ENCODE measurements at regions not wholly inside any gene's neighbourhood (a gene's known extent, or its start where the extent isn't known, plus 50 kb on each side); places are given as distances from the start of the nearest gene placed in this dataset.

GRCh38 chr16:75928295-75928694 is 202.0 kb upstream of the CPHXL start:
- Histone ChIP-seq H3K4me3 (no peak overlapping the region), H3K27me3 (no peaks in the 10 kb centered on the region), H3K27ac (no peak overlapping the region), H3K36me3 (no peaks in the 10 kb centered on the region), H3K9me3 (no peaks in the 10 kb centered on the region), H3K4me1 (no peaks in the 10 kb centered on the region)
- 80 to 82% methylated on average over 1 of the region's 1 CpG for WGBS, 2 donors (ENCODE audit: low coverage in 1 of 2)
- TF ChIP-seq EP300 (IDR thresholded peaks at IDR 0.05; ENCODE audit: low read depth) (no peak), POLR2AphosphoS5 (IDR thresholded peaks at IDR 0.05) (no peak), POLR2A (IDR thresholded peaks at IDR 0.05) (no peak), CTCF (IDR thresholded peaks at IDR 0.05) (no peak)
- in situ Hi-C loops (cut with MboI; ENCODE audit: low pct_ligation_motif_present in 1 of 4, low pct_unique_long_range_greater_than_20kb in 1 of 4, low sequenced_read_pairs in 3 of 4), result no loop called here
- DNase-seq, result no peak
- intact Hi-C loops (cut with DNase I; ENCODE audit: low total_unique reads), result no loop called here

- Histone ChIP-seq H3K4me1 (no peaks in the 10 kb centered on the region), H3K36me3 (no peaks in the 10 kb centered on the region), H3K27me3 (no peaks in the 10 kb centered on the region), H3K27ac (no peak overlapping the region), H3K9me3 (no peaks in the 10 kb centered on the region), H3K4me3 (no peak overlapping the region)
- in situ Hi-C loops (cut with MboI; ENCODE audit: low pct_ligation_motif_present in 1 of 4, low pct_unique_long_range_greater_than_20kb in 1 of 4, low sequenced_read_pairs in 3 of 4) (no loop called here), intact Hi-C loops (cut with DNase I; ENCODE audit: low total_unique reads) (no loop called here)
- no peak for DNase-seq
- no peak for TF ChIP-seq CTCF (IDR thresholded peaks at IDR 0.05)
- no peak for TF ChIP-seq POLR2AphosphoS5 (IDR thresholded peaks at IDR 0.05)
- no peak for TF ChIP-seq EP300 (IDR thresholded peaks at IDR 0.05; ENCODE audit: low read depth)
- no peak for TF ChIP-seq POLR2A (IDR thresholded peaks at IDR 0.05)
- 60 to 71% methylated on average over 1 of the region's 1 CpG for WGBS, 2 donors (ENCODE audit: low coverage in 1 of 2)
These were observed 202.8 kb upstream of the CPHXL start for GRCh38 chr16:75929046-75929445.

- no peak for DNase-seq
- TF ChIP-seq POLR2AphosphoS5 (IDR thresholded peaks at IDR 0.05), result no peak
- Histone ChIP-seq H3K4me1 (no peaks in the 10 kb centered on the region), H3K36me3 (no peaks in the 10 kb centered on the region), H3K9me3 (no peaks in the 10 kb centered on the region), H3K4me3 (no peak overlapping the region), H3K27ac (no peak overlapping the region), H3K27me3 (no peaks in the 10 kb centered on the region)
- WGBS, 2 donors (ENCODE audit: low coverage in 1 of 2), result 32 to 33% methylated on average over 1 of the region's 1 CpG
- in situ Hi-C loops (cut with MboI; ENCODE audit: low pct_ligation_motif_present in 1 of 4, low pct_unique_long_range_greater_than_20kb in 1 of 4, low sequenced_read_pairs in 3 of 4) (no loop called here), intact Hi-C loops (cut with DNase I; ENCODE audit: low total_unique reads) (no loop called here)
These were observed 204.8 kb upstream of the CPHXL start for GRCh38 chr16:75931043-75931442.

- Histone ChIP-seq H3K9me3 (no peaks in the 10 kb centered on the region), H3K4me3 (no peak overlapping the region), H3K36me3 (no peaks in the 10 kb centered on the region), H3K27ac (no peak overlapping the region), H3K27me3 (no peaks in the 10 kb centered on the region), H3K4me1 (no peaks in the 10 kb centered on the region)
- TF ChIP-seq POLR2AphosphoS5 (IDR thresholded peaks at IDR 0.05) (no peak), CTCF (IDR thresholded peaks at IDR 0.05) (no peak), POLR2A (IDR thresholded peaks at IDR 0.05) (no peak), EP300 (IDR thresholded peaks at IDR 0.05; ENCODE audit: low read depth) (no peak)
- intact Hi-C loops (cut with DNase I; ENCODE audit: low total_unique reads) (no loop called here), in situ Hi-C loops (cut with MboI; ENCODE audit: low pct_ligation_motif_present in 1 of 4, low pct_unique_long_range_greater_than_20kb in 1 of 4, low sequenced_read_pairs in 3 of 4) (no loop called here)
- WGBS, 2 donors (ENCODE audit: low coverage in 1 of 2), result 86 to 100% methylated on average over 1 of the region's 1 CpG
- DNase-seq, result no peak
These were observed 205.7 kb upstream of the CPHXL start for GRCh38 chr16:75931970-75932369.

GRCh38 chr16:75938818-75939217 is 212.5 kb upstream of the CPHXL start:
- in situ Hi-C loops (cut with MboI; ENCODE audit: low pct_ligation_motif_present in 1 of 4, low pct_unique_long_range_greater_than_20kb in 1 of 4, low sequenced_read_pairs in 3 of 4) (no loop called here), intact Hi-C loops (cut with DNase I; ENCODE audit: low total_unique reads) (no loop called here)
- 73 to 85% methylated on average over 2 to 8 of the region's 8 CpGs for WGBS, 2 donors (ENCODE audit: low coverage in 1 of 2)
- Histone ChIP-seq H3K4me1 (peaks cover 0 to 3% (median 0%) of the 10 kb centered on the region in 4 donors), H3K36me3 (no peaks in the 10 kb centered on the region), H3K27me3 (no peaks in the 10 kb centered on the region), H3K4me3 (no peak overlapping the region), H3K9me3 (no peaks in the 10 kb centered on the region), H3K27ac (no peak overlapping the region)
- no peak for DNase-seq
- TF ChIP-seq POLR2A (IDR thresholded peaks at IDR 0.05) (no peak), EP300 (IDR thresholded peaks at IDR 0.05; ENCODE audit: low read depth) (no peak), CTCF (IDR thresholded peaks at IDR 0.05) (no peak), POLR2AphosphoS5 (IDR thresholded peaks at IDR 0.05) (no peak)
